ENCODE measurements at regions not wholly inside any gene's neighbourhood (a gene's known extent, or its start where the extent isn't known, plus 50 kb on each side); places are given as distances from the start of the nearest gene placed in this dataset.

- no peak overlapping the region for H3K27ac ChIP-seq
- H3K36me3 ChIP-seq (replicated peaks in 1 of 2), result no peaks in the 10 kb centered on the region
- H3K27me3 ChIP-seq, result no peaks in the 10 kb centered on the region
- no peak for DNase-seq
- peak in 1 of 6 experiments; percentile 18 for TF ChIP-seq CTCF (IDR thresholded peaks at IDR 0.05)
- no peak for TF ChIP-seq POLR2A (IDR thresholded peaks at IDR 0.05)
- no peaks in the 10 kb centered on the region for H3K9me3 ChIP-seq (replicated peaks in 1 of 3)
- H3K4me1 ChIP-seq (replicated peaks in 1 of 2), result no peaks in the 10 kb centered on the region
- intact Hi-C loops (cut with DNase I), result no loop called here
- H3K4me3 ChIP-seq, result no peak overlapping the region
- 61 to 87% (median 85%) methylated on average over 5 of the region's 5 CpGs for WGBS, 4 donors
Observed at GRCh38 chr5:166341740-166342337, 1949.6 kb upstream of the WWC1 start.

- intact Hi-C loops (cut with DNase I), result no loop called here
- TF ChIP-seq CTCF (IDR thresholded peaks at IDR 0.05) (no peak), POLR2A (IDR thresholded peaks at IDR 0.05) (no peak)
- Histone ChIP-seq H3K27ac (no peak overlapping the region), H3K36me3 (replicated peaks in 1 of 2) (no peaks in the 10 kb centered on the region), H3K9me3 (replicated peaks in 1 of 3) (no peaks in the 10 kb centered on the region), H3K4me3 (no peak overlapping the region), H3K27me3 (no peaks in the 10 kb centered on the region), H3K4me1 (replicated peaks in 1 of 2) (no peaks in the 10 kb centered on the region)
- no peak for DNase-seq
- 76 to 91% (median 88%) methylated on average over 3 of the region's 3 CpGs for WGBS, 4 donors
Observed at GRCh38 chr5:166342402-166342801, 1949.0 kb upstream of the WWC1 start.

GRCh38 chr5:166346726-166347374 lies 1944.6 kb upstream of the WWC1 start:
- Histone ChIP-seq H3K4me1 (replicated peaks in 1 of 2) (no peaks in the 10 kb centered on the region), H3K4me3 (no peak overlapping the region), H3K27ac (no peak overlapping the region), H3K9me3 (replicated peaks in 1 of 3) (no peaks in the 10 kb centered on the region), H3K27me3 (no peaks in the 10 kb centered on the region), H3K36me3 (replicated peaks in 1 of 2) (no peaks in the 10 kb centered on the region)
- 23 to 38% (median 30%) methylated on average over 3 of the region's 3 CpGs for WGBS, 4 donors
- no peak for DNase-seq
- intact Hi-C loops (cut with DNase I), result no loop called here
- TF ChIP-seq CTCF (IDR thresholded peaks at IDR 0.05) (no peak), POLR2A (IDR thresholded peaks at IDR 0.05) (no peak)

- intact Hi-C loops (cut with DNase I), result no loop called here
- DNase-seq, result no peak
- Histone ChIP-seq H3K4me1 (replicated peaks in 1 of 2) (no peaks in the 10 kb centered on the region), H3K9me3 (replicated peaks in 1 of 3) (no peaks in the 10 kb centered on the region), H3K27ac (no peak overlapping the region), H3K36me3 (replicated peaks in 1 of 2) (no peaks in the 10 kb centered on the region), H3K27me3 (no peaks in the 10 kb centered on the region), H3K4me3 (no peak overlapping the region)
- 74 to 92% (median 86%) methylated on average over 1 of the region's 1 CpG for WGBS, 4 donors
- no peak for TF ChIP-seq CTCF (IDR thresholded peaks at IDR 0.05)
- TF ChIP-seq POLR2A (IDR thresholded peaks at IDR 0.05), result no peak
Observed at GRCh38 chr5:166349046-166349445, 1942.4 kb upstream of the WWC1 start.
